Ovary (tissue), 3 donors: ENCODE measurements at regions not wholly inside any gene's neighbourhood (a gene's known extent, or its start where the extent isn't known, plus 50 kb on each side); places are given as distances from the start of the nearest gene placed in this dataset.

Experiments
- EP300 ChIP-seq: sonication (generic); formaldehyde crosslinking; IDR thresholded peaks from one replicate; pipeline ENCODE4 v1.6.1; 2017; ENCODE audit warnings: antibody characterized with exemption
- POLR2A ChIP-seq: fragments of 450-650 bp; IDR thresholded peaks from one replicate; pipeline ENCODE4 v1.6.1; 2017; ENCODE audit warnings: antibody characterized with exemption, mild to moderate bottlenecking, moderate library complexity
- TF ChIP-seq, protein P1 (sequence below), 3 donors: fragments of 450-650 bp in 2 of 3; fragments of 200-600 bp in 1 of 3; IDR thresholded peaks; one replicate each; pipeline versions ENCODE4 v1.5.1 to v1.8.0; 2016 to 2022; ENCODE audit warnings: antibody characterized with exemption in 3 of 3, mild to moderate bottlenecking in 1 of 3
- donor health status: DM: no; HTN: no; CAD: no.

DNA sequence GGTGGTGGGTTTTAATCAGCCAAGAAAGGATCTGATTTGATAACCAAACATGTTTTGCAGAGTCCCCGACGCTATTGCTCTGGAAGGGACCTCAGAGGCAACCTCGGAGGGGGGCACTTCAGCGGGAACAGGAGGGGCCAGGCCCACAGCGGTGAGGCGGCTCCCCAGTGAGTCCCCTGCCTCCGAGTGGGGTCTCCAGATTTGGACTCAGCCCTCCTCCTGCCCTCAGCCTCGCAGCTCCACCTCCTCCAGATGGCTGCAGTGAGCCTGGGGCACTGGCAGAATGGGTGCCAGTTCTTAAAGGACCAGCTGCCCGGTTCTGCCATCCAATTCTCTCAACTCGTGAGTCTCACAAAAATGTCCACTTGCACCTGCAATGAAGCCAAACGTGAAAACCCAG is 61.0 kb upstream of the NANOS1 start:
- TF ChIP-seq, protein P1, sequence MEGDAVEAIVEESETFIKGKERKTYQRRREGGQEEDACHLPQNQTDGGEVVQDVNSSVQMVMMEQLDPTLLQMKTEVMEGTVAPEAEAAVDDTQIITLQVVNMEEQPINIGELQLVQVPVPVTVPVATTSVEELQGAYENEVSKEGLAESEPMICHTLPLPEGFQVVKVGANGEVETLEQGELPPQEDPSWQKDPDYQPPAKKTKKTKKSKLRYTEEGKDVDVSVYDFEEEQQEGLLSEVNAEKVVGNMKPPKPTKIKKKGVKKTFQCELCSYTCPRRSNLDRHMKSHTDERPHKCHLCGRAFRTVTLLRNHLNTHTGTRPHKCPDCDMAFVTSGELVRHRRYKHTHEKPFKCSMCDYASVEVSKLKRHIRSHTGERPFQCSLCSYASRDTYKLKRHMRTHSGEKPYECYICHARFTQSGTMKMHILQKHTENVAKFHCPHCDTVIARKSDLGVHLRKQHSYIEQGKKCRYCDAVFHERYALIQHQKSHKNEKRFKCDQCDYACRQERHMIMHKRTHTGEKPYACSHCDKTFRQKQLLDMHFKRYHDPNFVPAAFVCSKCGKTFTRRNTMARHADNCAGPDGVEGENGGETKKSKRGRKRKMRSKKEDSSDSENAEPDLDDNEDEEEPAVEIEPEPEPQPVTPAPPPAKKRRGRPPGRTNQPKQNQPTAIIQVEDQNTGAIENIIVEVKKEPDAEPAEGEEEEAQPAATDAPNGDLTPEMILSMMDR (IDR thresholded peaks at IDR 0.05) = no peak
- TF ChIP-seq EP300 (no peak), POLR2A (no peak)
